ENCODE measurements at regions not wholly inside any gene's neighbourhood (a gene's known extent, or its start where the extent isn't known, plus 50 kb on each side); places are given as distances from the start of the nearest gene placed in this dataset.

GRCh38 chr20:19074828-19075516 lies 137.5 kb upstream of the SLC24A3 start:
- no peak for TF ChIP-seq CTCF (IDR thresholded peaks at IDR 0.05)
- no peak for TF ChIP-seq POLR2A (IDR thresholded peaks at IDR 0.05)

All from lower leg skin (tissue), 3 donors.